Neural progenitor cell (in vitro differentiated cells): ENCODE measurements at regions not wholly inside any gene's neighbourhood (a gene's known extent, or its start where the extent isn't known, plus 50 kb on each side); places are given as distances from the start of the nearest gene placed in this dataset.

Experiments used
- CTCF ChIP-seq: fragments of 200-600 bp; sonication (generic); IDR thresholded peaks from 2 replicates; pipeline ENCODE4 v1.5.1; 2017; ENCODE audit warnings: antibody characterized with exemption, mild to moderate bottlenecking
- EZH2 ChIP-seq: fragments of 200-600 bp; sonication (generic); IDR thresholded peaks from 2 replicates; pipeline ENCODE4 v1.6.1; 2017; ENCODE audit warnings: antibody characterized with exemption, mild to moderate bottlenecking, moderate library complexity

GRCh38 chr4:149160370-149160769, 655.3 kb downstream of the IQCM start:
- TF ChIP-seq CTCF, result no peak
- TF ChIP-seq EZH2, result no peak
